ENCODE measurements at regions not wholly inside any gene's neighbourhood (a gene's known extent, or its start where the extent isn't known, plus 50 kb on each side); places are given as distances from the start of the nearest gene placed in this dataset.

- no peaks in the 10 kb centered on the region for H3K4me1 ChIP-seq (ENCODE audit: insufficient read depth, low read length)
- no peak overlapping the region for H2AFZ ChIP-seq (ENCODE audit: low read depth, low read length)
- H3K9me3 ChIP-seq (ENCODE audit: low read length): no peaks in the 10 kb centered on the region
- peaks cover 82% of the 10 kb centered on the region for H3K36me3 ChIP-seq (ENCODE audit: insufficient read depth, low read length)
- no peak overlapping the region for H3K4me3 ChIP-seq (ENCODE audit: low read length)
- no peaks in the 10 kb centered on the region for H3K27me3 ChIP-seq (ENCODE audit: insufficient read depth, low read length)
These were observed 231.1 kb downstream of the SIPA1L2 start for GRCh38 chr1:232398823-232399222.

GRCh38 chr1:232393444-232394146, 236.3 kb downstream of the SIPA1L2 start:
- Histone ChIP-seq H3K36me3 (ENCODE audit: insufficient read depth, low read length) (peaks cover 30% of the 10 kb centered on the region), H3K4me3 (ENCODE audit: low read length) (no peak overlapping the region), H3K27me3 (ENCODE audit: insufficient read depth, low read length) (no peaks in the 10 kb centered on the region), H3K4me1 (ENCODE audit: insufficient read depth, low read length) (no peaks in the 10 kb centered on the region), H3K9me3 (ENCODE audit: low read length) (no peaks in the 10 kb centered on the region), H2AFZ (ENCODE audit: low read depth, low read length) (no peak overlapping the region)

GRCh38 chr1:232393010-232393409, 236.9 kb downstream of the SIPA1L2 start:
- no peaks in the 10 kb centered on the region for H3K4me1 ChIP-seq (ENCODE audit: insufficient read depth, low read length)
- H2AFZ ChIP-seq (ENCODE audit: low read depth, low read length): no peak overlapping the region
- H3K36me3 ChIP-seq (ENCODE audit: insufficient read depth, low read length): peaks cover 24% of the 10 kb centered on the region
- H3K27me3 ChIP-seq (ENCODE audit: insufficient read depth, low read length): no peaks in the 10 kb centered on the region
- H3K9me3 ChIP-seq (ENCODE audit: low read length): no peaks in the 10 kb centered on the region
- H3K4me3 ChIP-seq (ENCODE audit: low read length): no peak overlapping the region

- H3K4me1 ChIP-seq (ENCODE audit: insufficient read depth, low read length): no peaks in the 10 kb centered on the region
- H3K36me3 ChIP-seq (ENCODE audit: insufficient read depth, low read length): peaks cover 2% of the 10 kb centered on the region
- H2AFZ ChIP-seq (ENCODE audit: low read depth, low read length): no peak overlapping the region
- no peaks in the 10 kb centered on the region for H3K9me3 ChIP-seq (ENCODE audit: low read length)
- H3K27me3 ChIP-seq (ENCODE audit: insufficient read depth, low read length): no peaks in the 10 kb centered on the region
- H3K4me3 ChIP-seq (ENCODE audit: low read length): no peak overlapping the region
These were observed 239.3 kb downstream of the SIPA1L2 start for GRCh38 chr1:232390590-232390989.

- Histone ChIP-seq H3K9me3 (ENCODE audit: low read length) (no peaks in the 10 kb centered on the region), H3K27me3 (ENCODE audit: insufficient read depth, low read length) (no peaks in the 10 kb centered on the region), H3K4me3 (ENCODE audit: low read length) (no peak overlapping the region), H3K4me1 (ENCODE audit: insufficient read depth, low read length) (no peaks in the 10 kb centered on the region), H2AFZ (ENCODE audit: low read depth, low read length) (no peak overlapping the region), H3K36me3 (ENCODE audit: insufficient read depth, low read length) (no peaks in the 10 kb centered on the region)
These were observed 240.2 kb downstream of the SIPA1L2 start for GRCh38 chr1:232389744-232390143.

GRCh38 chr1:232388363-232388762, 241.6 kb downstream of the SIPA1L2 start:
- H3K4me3 ChIP-seq (ENCODE audit: low read length): no peak overlapping the region
- no peak overlapping the region for H2AFZ ChIP-seq (ENCODE audit: low read depth, low read length)
- H3K36me3 ChIP-seq (ENCODE audit: insufficient read depth, low read length): no peaks in the 10 kb centered on the region
- no peaks in the 10 kb centered on the region for H3K9me3 ChIP-seq (ENCODE audit: low read length)
- no peaks in the 10 kb centered on the region for H3K4me1 ChIP-seq (ENCODE audit: insufficient read depth, low read length)
- H3K27me3 ChIP-seq (ENCODE audit: insufficient read depth, low read length): no peaks in the 10 kb centered on the region

- Histone ChIP-seq H3K4me3 (ENCODE audit: low read length) (no peak overlapping the region), H2AFZ (ENCODE audit: low read depth, low read length) (no peak overlapping the region), H3K27me3 (ENCODE audit: insufficient read depth, low read length) (no peaks in the 10 kb centered on the region), H3K36me3 (ENCODE audit: insufficient read depth, low read length) (no peaks in the 10 kb centered on the region), H3K9me3 (ENCODE audit: low read length) (no peaks in the 10 kb centered on the region), H3K4me1 (ENCODE audit: insufficient read depth, low read length) (peaks cover under 1% of the 10 kb centered on the region)
These were observed 243.0 kb downstream of the SIPA1L2 start for GRCh38 chr1:232386721-232387510.

GRCh38 chr1:232386294-232386693, 243.6 kb downstream of the SIPA1L2 start:
- peaks cover 5% of the 10 kb centered on the region for H3K4me1 ChIP-seq (ENCODE audit: insufficient read depth, low read length)
- no peaks in the 10 kb centered on the region for H3K36me3 ChIP-seq (ENCODE audit: insufficient read depth, low read length)
- H3K4me3 ChIP-seq (ENCODE audit: low read length): no peak overlapping the region
- H3K9me3 ChIP-seq (ENCODE audit: low read length): no peaks in the 10 kb centered on the region
- no peak overlapping the region for H2AFZ ChIP-seq (ENCODE audit: low read depth, low read length)
- H3K27me3 ChIP-seq (ENCODE audit: insufficient read depth, low read length): no peaks in the 10 kb centered on the region

- H2AFZ ChIP-seq (ENCODE audit: low read depth, low read length): no peak overlapping the region
- H3K4me3 ChIP-seq (ENCODE audit: low read length): no peak overlapping the region
- H3K27me3 ChIP-seq (ENCODE audit: insufficient read depth, low read length): no peaks in the 10 kb centered on the region
- peaks cover 5% of the 10 kb centered on the region for H3K4me1 ChIP-seq (ENCODE audit: insufficient read depth, low read length)
- no peaks in the 10 kb centered on the region for H3K9me3 ChIP-seq (ENCODE audit: low read length)
- no peaks in the 10 kb centered on the region for H3K36me3 ChIP-seq (ENCODE audit: insufficient read depth, low read length)
These were observed 244.7 kb downstream of the SIPA1L2 start for GRCh38 chr1:232385221-232385620.

GRCh38 chr1:232384171-232384883, 245.6 kb downstream of the SIPA1L2 start:
- Histone ChIP-seq H3K4me3 (ENCODE audit: low read length) (no peak overlapping the region), H3K4me1 (ENCODE audit: insufficient read depth, low read length) (peaks cover 5% of the 10 kb centered on the region), H2AFZ (ENCODE audit: low read depth, low read length) (no peak overlapping the region), H3K36me3 (ENCODE audit: insufficient read depth, low read length) (no peaks in the 10 kb centered on the region), H3K9me3 (ENCODE audit: low read length) (no peaks in the 10 kb centered on the region), H3K27me3 (ENCODE audit: insufficient read depth, low read length) (no peaks in the 10 kb centered on the region)

- no peaks in the 10 kb centered on the region for H3K36me3 ChIP-seq (ENCODE audit: insufficient read depth, low read length)
- no peaks in the 10 kb centered on the region for H3K27me3 ChIP-seq (ENCODE audit: insufficient read depth, low read length)
- no peaks in the 10 kb centered on the region for H3K9me3 ChIP-seq (ENCODE audit: low read length)
- H3K4me1 ChIP-seq (ENCODE audit: insufficient read depth, low read length): peaks cover 5% of the 10 kb centered on the region
- H2AFZ ChIP-seq (ENCODE audit: low read depth, low read length): no peak overlapping the region
- no peak overlapping the region for H3K4me3 ChIP-seq (ENCODE audit: low read length)
These were observed 246.3 kb downstream of the SIPA1L2 start for GRCh38 chr1:232383455-232384123.

- no peaks in the 10 kb centered on the region for H3K9me3 ChIP-seq (ENCODE audit: low read length)
- H3K36me3 ChIP-seq (ENCODE audit: insufficient read depth, low read length): no peaks in the 10 kb centered on the region
- no peaks in the 10 kb centered on the region for H3K27me3 ChIP-seq (ENCODE audit: insufficient read depth, low read length)
- no peak overlapping the region for H2AFZ ChIP-seq (ENCODE audit: low read depth, low read length)
- H3K4me3 ChIP-seq (ENCODE audit: low read length): no peak overlapping the region
- H3K4me1 ChIP-seq (ENCODE audit: insufficient read depth, low read length): peaks cover 5% of the 10 kb centered on the region
These were observed 247.3 kb downstream of the SIPA1L2 start for GRCh38 chr1:232382671-232383070.
